Natural killer cell (primary cell): ENCODE measurements at regions not wholly inside any gene's neighbourhood (a gene's known extent, or its start where the extent isn't known, plus 50 kb on each side); places are given as distances from the start of the nearest gene placed in this dataset.

Experiments
- ATAC-seq, 3 donors: fragments of 150-1000 bp in 2 of 3; fragments of 200-7000 bp in 1 of 3; cut with Tn5 transposase; 1 replicate in 1 of 3; 2 replicates in 2 of 3; pipeline ENCODE4 v1.10.0; 2021; ENCODE audit warnings: mild to moderate bottlenecking in 2 of 3, moderate library complexity in 2 of 3
- DNase-seq, 2 donors: peaks; one replicate each; pipeline versions ENCODE4 v3.0.0 to v3.0.0-alpha.2; 2013 to 2021; ENCODE audit warnings: mixed read lengths in 1 of 2
- H3K27ac ChIP-seq: one replicate; pipeline ENCODE4 v1.5.1; 2013; ENCODE audit warnings: mild to moderate bottlenecking, low read length
- H3K27me3 ChIP-seq: one replicate; pipeline ENCODE4 v1.6.1; 2013; ENCODE audit warnings: low read length; ENCODE audit not compliant: control insufficient read depth, insufficient read depth
- H3K36me3 ChIP-seq: one replicate; pipeline ENCODE4 v1.6.1; 2013; ENCODE audit warnings: low read length; ENCODE audit not compliant: control insufficient read depth, insufficient read depth
- H3K4me1 ChIP-seq: one replicate; pipeline ENCODE4 v1.6.1; 2013; ENCODE audit warnings: low read length; ENCODE audit not compliant: control insufficient read depth, insufficient read depth
- H3K4me3 ChIP-seq: one replicate; pipeline ENCODE4 v1.5.1; 2013; ENCODE audit warnings: low read length
- H3K9me3 ChIP-seq: one replicate; pipeline ENCODE4 v1.6.1; 2013; ENCODE audit warnings: low read length; ENCODE audit not compliant: control insufficient read depth, insufficient read depth
- H3K27ac Mint-ChIP-seq, 2 donors: one replicate each; pipeline ENCODE4 v1.8.0; 2022; ENCODE audit warnings: mild to moderate bottlenecking in 2 of 2, mixed read lengths in 2 of 2, moderate library complexity in 1 of 2
- H3K27me3 Mint-ChIP-seq, 2 donors: one replicate each; pipeline ENCODE4 v1.8.0; 2022; ENCODE audit warnings: low read depth in 2 of 2, mixed read lengths in 2 of 2
- H3K36me3 Mint-ChIP-seq: one replicate; pipeline ENCODE4 v1.8.0; 2022; ENCODE audit warnings: mixed read lengths
- H3K4me1 Mint-ChIP-seq, 2 donors: one replicate each; pipeline ENCODE4 v1.8.0; 2022; ENCODE audit warnings: mixed read lengths in 2 of 2
- H3K4me3 Mint-ChIP-seq: one replicate; pipeline ENCODE4 v1.8.0; 2022; ENCODE audit warnings: mild to moderate bottlenecking, moderate library complexity, mixed read lengths
- H3K9me3 Mint-ChIP-seq, 2 donors: one replicate each; pipeline ENCODE4 v1.8.0; 2022; ENCODE audit warnings: mixed read lengths in 2 of 2
- WGBS: methylation state at CpG from one replicate; pipeline ENCODE4 v1.1.7; 2013; ENCODE audit warnings: missing lambda C conversion rate; ENCODE audit not compliant: insufficient coverage; 5-methylcytosine and 5-hydroxymethylcytosine counted together
- intact Hi-C: fragments of 100-400 bp; cut with micrococcal nuclease; formaldehyde crosslinking; loops from one replicate; pipeline ENCODE4 v1.14.2; 2022
- TF ChIP-seq, protein P1 (sequence below): fragments of 200-600 bp; IDR thresholded peaks from one replicate; pipeline ENCODE4 v1.8.0; 2022; ENCODE audit warnings: antibody characterized with exemption

DNA sequence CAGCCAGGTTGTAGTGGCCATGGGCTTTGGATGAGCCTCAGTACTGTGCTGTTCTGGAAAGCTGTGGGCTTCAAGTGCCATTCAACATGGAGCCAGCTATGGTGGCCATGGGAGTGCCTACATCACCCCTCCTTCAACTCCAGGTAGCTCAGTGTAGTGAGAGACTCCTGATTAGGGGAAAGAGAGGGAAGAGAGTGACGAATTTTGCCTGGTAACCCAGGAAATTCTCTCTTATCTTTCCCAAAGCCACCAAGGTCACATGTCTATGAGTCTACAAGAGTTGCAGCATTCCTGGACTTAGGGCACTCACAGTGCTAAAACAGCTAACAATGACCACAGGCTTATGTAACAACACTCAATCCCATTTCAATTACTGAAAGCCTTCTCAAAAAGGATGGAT, 81.7 kb upstream of the SPTLC1 start:
- Mint-ChIP-seq H3K4me1 (no peaks in the 10 kb centered on the region), H3K36me3 (no peaks in the 10 kb centered on the region), H3K9me3 (peaks cover 5 to 6% of the 10 kb centered on the region in 2 donors), H3K27me3 (peaks cover 10 to 25% of the 10 kb centered on the region in 2 donors), H3K4me3 (no peak overlapping the region), H3K27ac (no peak overlapping the region)
- no peak for ATAC-seq
- Histone ChIP-seq H3K27ac (no peak overlapping the region), H3K9me3 (no peaks in the 10 kb centered on the region), H3K36me3 (no peaks in the 10 kb centered on the region), H3K27me3 (no peaks in the 10 kb centered on the region), H3K4me3 (no peak overlapping the region), H3K4me1 (no peaks in the 10 kb centered on the region)
- TF ChIP-seq, protein P1, sequence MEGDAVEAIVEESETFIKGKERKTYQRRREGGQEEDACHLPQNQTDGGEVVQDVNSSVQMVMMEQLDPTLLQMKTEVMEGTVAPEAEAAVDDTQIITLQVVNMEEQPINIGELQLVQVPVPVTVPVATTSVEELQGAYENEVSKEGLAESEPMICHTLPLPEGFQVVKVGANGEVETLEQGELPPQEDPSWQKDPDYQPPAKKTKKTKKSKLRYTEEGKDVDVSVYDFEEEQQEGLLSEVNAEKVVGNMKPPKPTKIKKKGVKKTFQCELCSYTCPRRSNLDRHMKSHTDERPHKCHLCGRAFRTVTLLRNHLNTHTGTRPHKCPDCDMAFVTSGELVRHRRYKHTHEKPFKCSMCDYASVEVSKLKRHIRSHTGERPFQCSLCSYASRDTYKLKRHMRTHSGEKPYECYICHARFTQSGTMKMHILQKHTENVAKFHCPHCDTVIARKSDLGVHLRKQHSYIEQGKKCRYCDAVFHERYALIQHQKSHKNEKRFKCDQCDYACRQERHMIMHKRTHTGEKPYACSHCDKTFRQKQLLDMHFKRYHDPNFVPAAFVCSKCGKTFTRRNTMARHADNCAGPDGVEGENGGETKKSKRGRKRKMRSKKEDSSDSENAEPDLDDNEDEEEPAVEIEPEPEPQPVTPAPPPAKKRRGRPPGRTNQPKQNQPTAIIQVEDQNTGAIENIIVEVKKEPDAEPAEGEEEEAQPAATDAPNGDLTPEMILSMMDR = no peak
- DNase-seq = no peak
- intact Hi-C loops = no loop called here
- WGBS = no CpG with 5 or more reads among the region's 1 CpG

DNA sequence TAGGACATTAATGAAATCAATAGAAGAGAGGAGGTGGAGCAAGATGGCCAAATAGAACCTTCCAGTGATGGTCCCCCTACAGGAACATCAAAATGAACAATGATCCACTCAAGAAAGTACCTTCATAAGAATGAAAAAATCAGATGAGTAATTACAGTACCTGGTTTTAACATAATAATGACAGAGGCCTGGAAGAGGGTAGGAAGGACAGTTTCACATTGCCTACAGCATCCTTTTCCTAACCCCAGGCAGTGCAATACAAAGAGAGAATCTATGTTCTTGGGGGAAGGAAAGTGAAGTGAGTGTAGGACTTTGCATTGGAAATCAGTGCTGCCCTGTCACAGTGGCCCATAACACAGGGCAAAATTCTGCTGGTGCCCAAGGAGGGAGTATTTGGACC, 81.2 kb upstream of the SPTLC1 start:
- peaks cover 10 to 25% of the 10 kb centered on the region in 2 donors for H3K27me3 Mint-ChIP-seq
- Histone ChIP-seq H3K9me3 (no peaks in the 10 kb centered on the region), H3K4me1 (no peaks in the 10 kb centered on the region), H3K36me3 (no peaks in the 10 kb centered on the region), H3K27me3 (no peaks in the 10 kb centered on the region), H3K4me3 (no peak overlapping the region), H3K27ac (no peak overlapping the region)
- H3K27ac Mint-ChIP-seq = no peak overlapping the region
- no peak overlapping the region for H3K4me3 Mint-ChIP-seq
- no peak for DNase-seq
- peaks cover 5 to 6% of the 10 kb centered on the region in 2 donors for H3K9me3 Mint-ChIP-seq
- no peak for ATAC-seq
- TF ChIP-seq, protein P1 = no peak
- H3K36me3 Mint-ChIP-seq = no peaks in the 10 kb centered on the region
- no peaks in the 10 kb centered on the region for H3K4me1 Mint-ChIP-seq
- intact Hi-C loops = no loop called here

DNA sequence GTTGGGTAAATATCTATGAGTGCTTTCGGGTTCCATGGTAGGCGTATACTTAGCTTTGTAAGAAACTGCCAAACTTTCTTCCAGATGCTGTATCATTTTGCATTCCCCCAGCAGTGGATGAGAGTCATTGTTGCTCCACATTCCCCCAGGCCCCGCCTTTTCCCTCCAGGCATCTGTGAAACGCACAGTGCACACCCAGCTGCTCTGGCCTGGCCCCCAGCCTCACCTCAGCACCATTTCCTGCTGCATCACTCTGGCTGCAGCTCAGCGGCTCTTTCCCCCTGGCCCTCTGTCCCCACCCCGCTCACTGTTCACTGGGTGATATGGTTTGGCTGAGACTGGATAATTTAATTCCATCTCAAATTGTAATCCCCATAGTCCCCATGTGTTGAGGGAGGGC, 76.6 kb upstream of the SPTLC1 start:
- H3K27me3 ChIP-seq = no peaks in the 10 kb centered on the region
- Mint-ChIP-seq H3K27me3 (peaks cover 6 to 15% of the 10 kb centered on the region in 2 donors), H3K27ac (no peak overlapping the region), H3K4me3 (no peak overlapping the region), H3K36me3 (no peaks in the 10 kb centered on the region), H3K4me1 (no peaks in the 10 kb centered on the region), H3K9me3 (peaks cover 0 to 2% of the 10 kb centered on the region in 2 donors)
- no peaks in the 10 kb centered on the region for H3K9me3 ChIP-seq
- WGBS = 70% methylated on average over 4 of the region's 6 CpGs
- no peaks in the 10 kb centered on the region for H3K4me1 ChIP-seq
- TF ChIP-seq, protein P1 = no peak
- DNase-seq = no peak
- no peak for ATAC-seq
- no peak overlapping the region for H3K27ac ChIP-seq
- H3K36me3 ChIP-seq = no peaks in the 10 kb centered on the region
- H3K4me3 ChIP-seq = no peak overlapping the region
- intact Hi-C loops = no loop called here

DNA sequence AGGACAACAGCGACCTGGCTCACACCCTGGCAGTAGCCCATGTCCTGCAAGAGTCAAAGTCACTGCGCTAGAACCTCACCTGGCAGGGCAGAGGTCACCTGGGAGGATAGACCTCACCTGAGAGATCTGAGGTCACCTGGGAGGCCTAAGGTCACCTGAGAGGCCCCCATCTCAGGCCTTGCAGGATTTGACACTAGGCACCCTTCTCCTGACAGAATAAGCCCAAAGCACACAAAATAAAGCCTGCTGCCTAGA, 75.2 kb upstream of the SPTLC1 start:
- ATAC-seq (no peak), DNase-seq (no peak)
- Mint-ChIP-seq H3K27me3 (peaks cover 6 to 7% of the 10 kb centered on the region in 2 donors), H3K9me3 (no peaks in the 10 kb centered on the region), H3K4me1 (no peaks in the 10 kb centered on the region), H3K27ac (no peak overlapping the region), H3K4me3 (no peak overlapping the region), H3K36me3 (no peaks in the 10 kb centered on the region)
- intact Hi-C loops = no loop called here
- H3K36me3 ChIP-seq = no peaks in the 10 kb centered on the region
- TF ChIP-seq, protein P1 = no peak
- 91% methylated on average over 2 of the region's 2 CpGs for WGBS
- H3K27ac ChIP-seq = no peak overlapping the region
- no peaks in the 10 kb centered on the region for H3K27me3 ChIP-seq
- no peaks in the 10 kb centered on the region for H3K9me3 ChIP-seq
- H3K4me3 ChIP-seq = no peak overlapping the region
- H3K4me1 ChIP-seq = no peaks in the 10 kb centered on the region
